ENCODE measurements at regions not wholly inside any gene's neighbourhood (a gene's known extent, or its start where the extent isn't known, plus 50 kb on each side); places are given as distances from the start of the nearest gene placed in this dataset.

- no peak for TF ChIP-seq CTCF (conservative IDR thresholded peaks at IDR 0.05; ENCODE audit: low read length)
- no peak for TF ChIP-seq EZH2phosphoT487 (IDR thresholded peaks at IDR 0.05; ENCODE audit: borderline replicate concordance, low read depth, low read length)
These were observed 72.2 kb upstream of the KLF3 start for GRCh38 chr4:38591617-38592337.

Measured in OCI-LY7 (cell line).